Astrocyte of the cerebellum (primary cell): ENCODE measurements at regions not wholly inside any gene's neighbourhood (a gene's known extent, or its start where the extent isn't known, plus 50 kb on each side); places are given as distances from the start of the nearest gene placed in this dataset.

Experiments used
- DNase-seq: peaks from one replicate; pipeline ENCODE4 v3.0.0-alpha.2; 2011; ENCODE audit warnings: low read depth
- H3K4me3 ChIP-seq: 2 replicates; pipeline ENCODE4 v1.5.1; 2011; ENCODE audit warnings: mild to moderate bottlenecking, low read depth, low read length, moderate library complexity
- CTCF ChIP-seq: IDR thresholded peaks from 2 replicates; pipeline ENCODE4 v1.5.1; 2012; ENCODE audit warnings: low read length, low read depth, moderate library complexity, mild to moderate bottlenecking; ENCODE audit errors: missing control alignments
- in situ Hi-C: cut with HindIII; loops from 2 replicates; pipeline ENCODE4 v1.10.0; 2017; ENCODE audit warnings: low sequenced_read_pairs

- DNase-seq: no peak
These were observed 188.5 kb upstream of the KLF14 start for GRCh38 chr7:130922206-130923112.

DNA sequence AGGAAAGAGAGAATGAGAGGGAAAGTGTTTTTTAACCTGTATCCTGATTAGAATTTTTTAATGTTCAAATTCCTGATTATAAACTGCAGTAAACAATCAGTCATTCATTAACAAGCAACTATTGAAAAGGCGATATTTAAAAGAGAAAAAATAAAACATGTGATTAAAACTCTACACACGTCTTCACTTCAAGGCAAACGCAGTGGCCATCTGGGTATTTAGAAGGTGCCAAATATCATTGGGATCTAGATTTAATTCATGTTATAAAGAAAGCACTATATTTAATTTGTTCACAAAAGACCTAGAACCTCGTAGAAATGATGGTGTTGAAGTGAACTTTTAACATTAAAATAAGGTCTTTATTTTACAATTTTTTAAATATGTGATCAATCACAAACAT, 189.4 kb upstream of the KLF14 start:
- no peak for TF ChIP-seq CTCF
- no peak overlapping the region for H3K4me3 ChIP-seq
- DNase-seq: no peak
- in situ Hi-C loops: no loop called here

More at GRCh38 chr7:130922206-130923112, 188.5 kb upstream of the KLF14 start:
- in situ Hi-C loops: no loop called here
- no peak for TF ChIP-seq CTCF
- H3K4me3 ChIP-seq: no peak overlapping the region

GRCh38 chr7:130923930-130924329, 189.9 kb upstream of the KLF14 start:
- no peak overlapping the region for H3K4me3 ChIP-seq
- no peak for DNase-seq
- no peak for TF ChIP-seq CTCF
- in situ Hi-C loops: no loop called here

GRCh38 chr7:130925136-130925794, 191.3 kb upstream of the KLF14 start:
- in situ Hi-C loops: no loop called here
- no peak for TF ChIP-seq CTCF
- DNase-seq: no peak

DNA sequence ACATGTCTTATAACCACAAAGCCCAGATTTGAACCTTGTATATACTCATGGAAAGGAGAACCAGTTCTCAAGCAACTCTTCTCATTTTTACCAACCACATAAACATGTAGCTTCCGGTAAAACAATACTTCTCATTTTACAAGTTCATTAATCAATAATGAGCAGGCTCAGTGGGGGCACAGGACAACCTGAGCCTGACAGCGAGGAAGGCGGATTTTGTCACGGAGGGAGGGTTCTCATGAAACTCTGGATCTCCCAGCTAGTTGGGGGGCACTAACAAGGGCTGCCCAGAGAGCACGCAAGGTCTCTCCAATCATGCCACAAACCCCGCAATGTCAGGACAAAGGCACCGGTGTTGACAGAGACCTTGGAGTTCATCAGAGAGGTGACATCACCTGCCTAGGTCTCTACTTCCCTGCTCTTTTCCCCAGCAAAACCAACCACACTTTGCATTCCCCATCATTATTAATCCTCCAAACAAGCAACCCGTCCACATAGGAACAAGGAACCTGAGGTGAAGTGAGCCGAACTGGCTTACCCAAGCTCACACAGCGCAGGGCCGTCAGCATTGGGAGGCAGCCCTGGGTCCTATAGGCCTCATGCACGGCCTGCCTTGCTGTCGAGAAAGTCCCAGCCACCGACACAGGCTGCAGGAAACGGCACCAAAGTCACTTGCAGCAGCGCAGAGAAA, 192.1 kb upstream of the KLF14 start:
- in situ Hi-C loops: no loop called here
- TF ChIP-seq CTCF: no peak
- H3K4me3 ChIP-seq: no peak overlapping the region
- DNase-seq: no peak

More at GRCh38 chr7:130925136-130925794, 191.3 kb upstream of the KLF14 start:
- H3K4me3 ChIP-seq: no peak overlapping the region

DNA sequence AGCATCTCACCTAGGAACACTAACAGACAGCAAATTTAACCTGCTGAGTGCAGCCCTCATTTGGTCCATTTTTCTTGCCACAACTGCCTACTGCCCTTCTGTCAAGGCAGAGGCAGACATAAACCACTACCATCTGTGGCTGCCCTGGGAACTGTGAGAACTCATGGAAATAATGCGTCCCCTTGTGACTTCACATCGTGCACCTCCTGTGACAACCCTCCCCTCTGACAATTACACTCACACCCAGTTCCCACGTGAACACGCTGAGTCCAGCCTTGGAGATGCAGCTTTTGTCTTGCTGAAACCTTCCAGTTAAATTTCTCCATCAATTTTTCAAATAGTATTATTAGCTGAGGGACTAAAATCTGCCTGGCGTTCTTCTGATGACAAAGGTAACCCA, 193.1 kb upstream of the KLF14 start:
- DNase-seq: no peak
- H3K4me3 ChIP-seq: no peak overlapping the region
- in situ Hi-C loops: no loop called here
- TF ChIP-seq CTCF: no peak
